Kidney epithelial cell (primary cell): ENCODE measurements at regions not wholly inside any gene's neighbourhood (a gene's known extent, or its start where the extent isn't known, plus 50 kb on each side); places are given as distances from the start of the nearest gene placed in this dataset.

Source experiments
- DNase-seq: peaks from one replicate; pipeline ENCODE4 v3.0.0-alpha.2; 2010; ENCODE audit warnings: low read depth
- H3K27me3 ChIP-seq: 2 replicates; pipeline ENCODE4 v1.6.0; 2011; ENCODE audit warnings: low read length; ENCODE audit not compliant: control insufficient read depth, insufficient read depth
- H3K36me3 ChIP-seq: 2 replicates; pipeline ENCODE4 v1.5.1; 2011; ENCODE audit warnings: low read length; ENCODE audit not compliant: control insufficient read depth, insufficient read depth
- H3K4me3 ChIP-seq: 2 replicates; pipeline ENCODE4 v1.5.1; 2011; ENCODE audit warnings: low read depth, mild to moderate bottlenecking, control low read depth, low read length
- CTCF ChIP-seq: IDR thresholded peaks from 2 replicates; pipeline ENCODE4 v1.5.1; 2011; ENCODE audit warnings: mild to moderate bottlenecking, moderate library complexity, low read length, control low read depth, inconsistent platforms; ENCODE audit not compliant: insufficient read depth, poor library complexity, severe bottlenecking

- no peak for TF ChIP-seq CTCF
- peaks cover 20% of the 10 kb centered on the region for H3K27me3 ChIP-seq
- no peak for DNase-seq
- H3K4me3 ChIP-seq: no peak overlapping the region
- H3K36me3 ChIP-seq: no peaks in the 10 kb centered on the region
Measured at GRCh38 chr16:86442703-86443102, 67.6 kb upstream of the FOXF1 start.

GRCh38 chr16:86443508-86444147, 66.7 kb upstream of the FOXF1 start:
- no peak for DNase-seq
- Histone ChIP-seq H3K36me3 (no peaks in the 10 kb centered on the region), H3K27me3 (peaks cover 20% of the 10 kb centered on the region), H3K4me3 (no peak overlapping the region)
- TF ChIP-seq CTCF: no peak

GRCh38 chr16:86444261-86444660, 66.1 kb upstream of the FOXF1 start:
- Histone ChIP-seq H3K4me3 (no peak overlapping the region), H3K36me3 (no peaks in the 10 kb centered on the region), H3K27me3 (peaks cover 20% of the 10 kb centered on the region)
- DNase-seq: no peak
- no peak for TF ChIP-seq CTCF

GRCh38 chr16:86444661-86445060, 65.7 kb upstream of the FOXF1 start:
- Histone ChIP-seq H3K4me3 (no peak overlapping the region), H3K36me3 (no peaks in the 10 kb centered on the region), H3K27me3 (peaks cover 20% of the 10 kb centered on the region)
- TF ChIP-seq CTCF: no peak
- DNase-seq: no peak

GRCh38 chr16:86446279-86446678, 64.0 kb upstream of the FOXF1 start:
- H3K27me3 ChIP-seq: peaks cover 20% of the 10 kb centered on the region

More at GRCh38 chr16:86446279-86446678, 64.0 kb upstream of the FOXF1 start:
- no peak for DNase-seq
- Histone ChIP-seq H3K4me3 (no peak overlapping the region), H3K36me3 (no peaks in the 10 kb centered on the region)
- no peak for TF ChIP-seq CTCF
